ENCODE measurements at regions not wholly inside any gene's neighbourhood (a gene's known extent, or its start where the extent isn't known, plus 50 kb on each side); places are given as distances from the start of the nearest gene placed in this dataset.
A peak's percentile ranks its signal among the peaks of the same experiment; 100 is the strongest.
"Not testable (repeated sequence)": the region's sequence is repeated elsewhere in the genome, so short reads cannot be mapped to it uniquely, and the experiment has no call there.

DNA sequence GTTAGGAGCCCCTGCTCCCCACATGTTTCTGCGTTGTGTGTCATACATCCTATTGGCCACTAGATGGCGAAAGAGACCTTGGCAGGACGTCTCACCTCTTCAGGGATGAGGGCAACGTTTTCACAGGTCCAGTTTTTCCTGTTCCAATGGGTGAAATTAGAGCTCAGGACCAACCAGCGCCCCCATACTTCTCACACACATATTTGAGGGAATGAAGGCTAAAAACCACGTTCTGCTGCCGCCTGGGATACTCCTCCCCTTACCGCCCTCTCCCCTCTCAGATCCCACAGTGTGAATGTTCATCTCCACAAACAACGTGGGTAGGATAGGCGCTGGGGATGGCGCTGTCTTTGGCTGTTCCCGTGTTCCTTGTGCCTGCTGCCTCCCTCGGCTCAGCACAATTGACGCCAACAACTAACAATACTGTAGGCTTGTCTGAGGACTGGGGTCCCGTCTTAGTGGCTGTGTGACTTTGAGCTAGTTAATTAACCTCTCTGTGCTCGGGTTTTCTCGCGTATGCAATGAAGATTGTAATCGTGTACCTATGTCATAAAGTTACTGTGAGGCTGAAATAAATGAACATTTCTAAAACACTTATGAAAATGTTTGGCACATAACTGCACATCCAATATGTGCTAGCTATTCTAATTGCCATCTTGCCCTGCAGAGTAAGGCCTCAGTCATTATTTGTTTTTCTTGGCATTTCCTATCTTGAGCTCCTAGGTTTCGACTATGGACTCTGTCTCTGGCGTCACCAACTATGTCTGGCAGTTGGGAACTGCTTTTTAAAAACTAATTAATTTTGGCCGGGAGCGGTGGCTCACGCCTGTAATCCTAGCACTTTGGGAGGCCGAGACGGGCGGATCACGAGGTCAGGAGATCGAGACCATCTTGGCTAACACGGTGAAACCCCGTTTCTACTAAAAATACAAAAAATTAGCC, 181.3 kb upstream of the STK26 start:
- H3K4me3 ChIP-seq (ENCODE audit: low read depth, low read length), result no peak overlapping the region
- H3K36me3 ChIP-seq (ENCODE audit: control insufficient read depth, insufficient read depth, low read length), result no peaks in the 10 kb centered on the region
- TF ChIP-seq, protein P1, sequence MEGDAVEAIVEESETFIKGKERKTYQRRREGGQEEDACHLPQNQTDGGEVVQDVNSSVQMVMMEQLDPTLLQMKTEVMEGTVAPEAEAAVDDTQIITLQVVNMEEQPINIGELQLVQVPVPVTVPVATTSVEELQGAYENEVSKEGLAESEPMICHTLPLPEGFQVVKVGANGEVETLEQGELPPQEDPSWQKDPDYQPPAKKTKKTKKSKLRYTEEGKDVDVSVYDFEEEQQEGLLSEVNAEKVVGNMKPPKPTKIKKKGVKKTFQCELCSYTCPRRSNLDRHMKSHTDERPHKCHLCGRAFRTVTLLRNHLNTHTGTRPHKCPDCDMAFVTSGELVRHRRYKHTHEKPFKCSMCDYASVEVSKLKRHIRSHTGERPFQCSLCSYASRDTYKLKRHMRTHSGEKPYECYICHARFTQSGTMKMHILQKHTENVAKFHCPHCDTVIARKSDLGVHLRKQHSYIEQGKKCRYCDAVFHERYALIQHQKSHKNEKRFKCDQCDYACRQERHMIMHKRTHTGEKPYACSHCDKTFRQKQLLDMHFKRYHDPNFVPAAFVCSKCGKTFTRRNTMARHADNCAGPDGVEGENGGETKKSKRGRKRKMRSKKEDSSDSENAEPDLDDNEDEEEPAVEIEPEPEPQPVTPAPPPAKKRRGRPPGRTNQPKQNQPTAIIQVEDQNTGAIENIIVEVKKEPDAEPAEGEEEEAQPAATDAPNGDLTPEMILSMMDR (IDR thresholded peaks at IDR 0.05; ENCODE audit: insufficient read depth, low read length, severe bottlenecking), result peak; percentile 60
- FAIRE-seq (no peak), DNase-seq (ENCODE audit: low read depth) (peak; percentile 40)
- no peaks in the 10 kb centered on the region for H3K27me3 ChIP-seq (ENCODE audit: control insufficient read depth, insufficient read depth, low read length)

DNA sequence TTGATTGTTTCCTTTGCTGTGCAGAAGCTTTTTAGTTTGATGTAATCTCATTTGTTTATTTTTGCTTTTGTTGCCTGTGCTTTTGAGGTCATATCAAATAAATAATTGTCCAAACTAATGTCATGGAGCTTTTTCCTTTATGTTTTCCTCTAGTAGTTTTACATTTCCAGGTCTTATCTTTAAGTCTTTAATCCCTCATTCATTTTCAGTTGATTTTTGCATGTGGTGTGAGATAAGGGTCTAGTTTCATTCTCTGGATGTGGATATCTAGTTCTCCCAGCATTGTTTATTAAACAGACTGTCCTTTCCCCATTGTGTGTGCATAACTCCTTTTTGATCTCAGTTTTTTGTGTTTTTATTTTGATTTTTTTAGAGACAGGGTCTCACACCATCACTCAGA, 179.1 kb upstream of the STK26 start:
- no peak for DNase-seq (ENCODE audit: low read depth)

DNA sequence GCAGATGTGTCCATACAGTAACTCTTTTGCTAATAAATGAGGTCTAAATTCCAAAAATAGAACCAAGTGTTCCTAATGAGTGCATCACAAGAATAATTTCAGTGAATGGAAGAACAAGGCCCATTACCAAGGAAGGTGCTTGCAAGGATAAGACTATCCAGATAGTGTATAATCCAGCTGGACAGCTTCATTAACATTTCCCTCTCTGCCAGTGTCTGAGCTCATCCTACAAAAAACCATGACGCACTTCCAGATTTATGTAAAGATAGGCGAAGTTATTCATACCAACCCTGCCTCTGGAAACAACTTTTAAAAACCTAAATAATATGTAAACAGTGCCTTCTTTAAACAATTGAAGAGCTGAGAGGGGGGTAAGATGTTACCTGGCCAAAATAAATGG, 177.9 kb upstream of the STK26 start:
- Histone ChIP-seq H3K36me3 (ENCODE audit: control insufficient read depth, insufficient read depth, low read length) (no peaks in the 10 kb centered on the region), H3K27me3 (ENCODE audit: control insufficient read depth, insufficient read depth, low read length) (no peaks in the 10 kb centered on the region), H3K4me3 (ENCODE audit: low read depth, low read length) (no peak overlapping the region)
- FAIRE-seq, result no peak
- no peak for DNase-seq (ENCODE audit: low read depth)
- TF ChIP-seq, protein P1 (IDR thresholded peaks at IDR 0.05; ENCODE audit: insufficient read depth, low read length, severe bottlenecking), result no peak

More for the DNA sequence above, 179.1 kb upstream of the STK26 start:
- no peak for FAIRE-seq
- Histone ChIP-seq H3K27me3 (ENCODE audit: control insufficient read depth, insufficient read depth, low read length) (no peaks in the 10 kb centered on the region), H3K36me3 (ENCODE audit: control insufficient read depth, insufficient read depth, low read length) (no peaks in the 10 kb centered on the region), H3K4me3 (ENCODE audit: low read depth, low read length) (no peak overlapping the region)
- TF ChIP-seq, protein P1 (IDR thresholded peaks at IDR 0.05; ENCODE audit: insufficient read depth, low read length, severe bottlenecking), result no peak

DNA sequence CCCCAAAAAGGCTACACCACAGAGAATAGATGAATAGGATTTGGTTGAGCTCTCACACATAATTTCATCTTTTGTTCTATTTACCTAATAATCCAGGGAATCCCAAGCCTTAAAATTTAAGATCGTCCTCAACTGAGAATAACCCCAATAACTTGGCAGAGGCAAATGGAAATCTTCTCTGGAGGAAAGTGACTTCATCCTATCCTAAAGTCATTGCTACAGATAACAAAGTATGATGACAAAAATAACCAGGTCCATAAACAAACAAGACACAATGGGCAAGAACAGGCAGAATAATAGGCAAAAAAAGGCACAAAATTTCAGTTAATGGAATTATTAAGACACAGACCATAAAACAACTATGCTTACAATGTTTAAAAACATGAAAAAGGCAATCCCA, 177.3 kb upstream of the STK26 start:
- no peak for DNase-seq (ENCODE audit: low read depth)
- no peak overlapping the region for H3K4me3 ChIP-seq (ENCODE audit: low read depth, low read length)
- H3K27me3 ChIP-seq (ENCODE audit: control insufficient read depth, insufficient read depth, low read length), result no peaks in the 10 kb centered on the region
- H3K36me3 ChIP-seq (ENCODE audit: control insufficient read depth, insufficient read depth, low read length), result no peaks in the 10 kb centered on the region
- no peak for FAIRE-seq
- TF ChIP-seq, protein P1 (IDR thresholded peaks at IDR 0.05; ENCODE audit: insufficient read depth, low read length, severe bottlenecking), result no peak

DNA sequence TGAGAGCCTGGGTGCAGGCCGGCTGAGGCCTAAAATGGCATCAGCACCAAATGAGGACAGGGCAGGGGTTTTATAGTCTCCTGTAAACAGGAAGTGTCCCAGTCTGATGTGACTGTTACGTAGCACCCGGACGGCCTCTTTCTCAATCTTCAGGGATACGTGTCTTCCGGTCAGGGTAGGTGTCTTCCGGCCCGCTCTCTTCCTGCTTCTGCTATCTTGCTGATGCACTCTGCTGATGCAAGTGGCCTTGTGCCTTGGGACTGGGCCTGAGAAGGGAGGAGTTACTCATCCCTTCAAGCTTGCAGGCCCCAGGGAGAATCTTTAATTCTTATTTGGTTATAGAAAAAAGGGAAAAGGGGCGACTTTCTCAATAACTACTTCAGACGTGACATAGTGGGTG, 172.1 kb upstream of the STK26 start:
- not testable (repeated sequence) for H3K4me3 ChIP-seq (ENCODE audit: low read depth, low read length); H3K27me3 ChIP-seq (ENCODE audit: control insufficient read depth, insufficient read depth, low read length); DNase-seq (ENCODE audit: low read depth); H3K36me3 ChIP-seq (ENCODE audit: control insufficient read depth, insufficient read depth, low read length); FAIRE-seq

DNA sequence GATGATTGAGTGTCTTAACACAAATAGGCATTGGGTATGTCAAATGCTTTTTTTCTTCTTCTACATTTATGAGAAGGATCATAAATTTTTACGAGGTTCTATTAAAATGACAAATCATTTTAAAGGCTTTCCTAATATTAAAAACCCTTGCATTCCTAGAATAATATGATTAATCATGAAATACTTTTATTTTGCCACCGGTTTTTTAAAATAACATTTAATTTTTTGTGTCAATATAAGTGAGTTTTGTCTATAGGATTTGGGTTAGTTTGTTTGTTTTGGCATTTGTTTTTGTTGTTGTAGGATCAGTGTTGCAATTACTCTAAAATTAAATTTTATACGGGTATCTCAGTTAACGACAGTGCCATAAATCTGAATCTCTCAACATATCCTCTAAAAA, 169.7 kb upstream of the STK26 start:
- no peaks in the 10 kb centered on the region for H3K27me3 ChIP-seq (ENCODE audit: control insufficient read depth, insufficient read depth, low read length)
- FAIRE-seq (no peak), DNase-seq (ENCODE audit: low read depth) (no peak)
- no peak overlapping the region for H3K4me3 ChIP-seq (ENCODE audit: low read depth, low read length)
- TF ChIP-seq, protein P1 (IDR thresholded peaks at IDR 0.05; ENCODE audit: insufficient read depth, low read length, severe bottlenecking), result no peak
- no peaks in the 10 kb centered on the region for H3K36me3 ChIP-seq (ENCODE audit: control insufficient read depth, insufficient read depth, low read length)
